GM21360 (cell line): ENCODE measurements at regions not wholly inside any gene's neighbourhood (a gene's known extent, or its start where the extent isn't known, plus 50 kb on each side); places are given as distances from the start of the nearest gene placed in this dataset.

Experiments used
- ATAC-seq: cut with Tn5 transposase; IDR thresholded peaks from one replicate; pipeline ENCODE4 v1.9.1; 2021; ENCODE audit warnings: mild to moderate bottlenecking, moderate library complexity; ENCODE audit not compliant: unreplicated experiment

GRCh38 chr15:61639491-61639890 lies 410.4 kb upstream of the RORA start:
- ATAC-seq, result no peak

GRCh38 chr15:61634837-61635236 lies 405.7 kb upstream of the RORA start:
- ATAC-seq, result no peak

- ATAC-seq, result no peak
These were observed 404.8 kb upstream of the RORA start for GRCh38 chr15:61633951-61634350.

GRCh38 chr15:61629269-61629668 lies 400.2 kb upstream of the RORA start:
- no peak for ATAC-seq

DNA sequence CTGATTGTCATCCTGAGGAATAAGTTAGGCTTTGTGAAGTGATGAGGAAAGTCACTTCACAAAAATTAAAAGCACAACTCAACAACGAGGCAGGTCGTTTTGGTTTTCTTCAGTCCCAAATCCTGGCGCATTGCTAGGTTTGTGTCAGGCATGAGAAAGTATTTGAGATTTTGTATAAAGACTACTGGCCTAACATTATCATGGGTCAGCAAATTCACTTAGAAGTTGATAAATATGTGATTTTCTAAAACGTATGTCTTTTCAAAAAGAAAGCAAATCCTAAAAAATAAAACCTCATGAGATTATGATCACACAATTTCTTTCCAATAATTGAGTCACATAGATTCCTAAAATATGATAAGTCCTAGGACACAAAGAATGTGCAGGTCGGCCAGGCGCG lies 395.8 kb upstream of the RORA start:
- no peak for ATAC-seq

DNA sequence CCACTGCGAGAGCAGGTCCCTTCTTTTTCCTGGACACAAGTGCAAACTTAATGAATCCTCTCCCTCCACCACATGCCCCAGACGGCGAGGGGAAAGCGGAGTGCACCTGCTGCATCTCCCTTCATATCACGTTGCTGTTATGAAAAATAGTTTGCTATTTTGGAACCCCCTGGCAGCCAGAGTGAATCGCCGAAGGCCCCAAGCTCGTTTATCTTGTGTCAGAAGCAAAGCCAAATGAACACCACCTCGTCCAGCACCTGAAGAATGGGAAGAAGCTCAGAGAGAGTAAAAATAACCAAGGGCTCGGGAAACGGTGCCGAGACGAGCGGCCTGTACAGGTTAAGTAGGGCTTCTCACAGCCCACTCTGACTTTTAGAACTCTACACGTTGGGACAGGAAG lies 394.6 kb upstream of the RORA start:
- no peak for ATAC-seq

DNA sequence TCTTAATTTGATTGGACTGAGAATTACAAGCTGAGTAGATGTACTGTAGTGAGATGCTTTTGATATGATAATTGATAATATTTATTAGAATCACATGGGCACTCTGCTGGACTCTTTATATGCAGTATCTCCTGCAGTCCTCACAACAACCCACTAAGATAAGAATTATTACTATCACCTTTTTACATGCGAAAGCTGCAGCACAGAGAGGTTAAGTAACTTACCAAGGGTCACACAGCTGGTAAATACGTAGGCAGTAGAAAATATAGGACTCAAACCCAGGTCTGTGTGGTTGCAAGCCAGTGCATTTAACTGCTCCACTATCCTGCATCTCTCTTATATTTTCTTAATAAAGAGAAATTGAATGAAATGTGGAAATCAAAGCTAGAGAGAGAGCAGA lies 392.8 kb upstream of the RORA start:
- no peak for ATAC-seq

DNA sequence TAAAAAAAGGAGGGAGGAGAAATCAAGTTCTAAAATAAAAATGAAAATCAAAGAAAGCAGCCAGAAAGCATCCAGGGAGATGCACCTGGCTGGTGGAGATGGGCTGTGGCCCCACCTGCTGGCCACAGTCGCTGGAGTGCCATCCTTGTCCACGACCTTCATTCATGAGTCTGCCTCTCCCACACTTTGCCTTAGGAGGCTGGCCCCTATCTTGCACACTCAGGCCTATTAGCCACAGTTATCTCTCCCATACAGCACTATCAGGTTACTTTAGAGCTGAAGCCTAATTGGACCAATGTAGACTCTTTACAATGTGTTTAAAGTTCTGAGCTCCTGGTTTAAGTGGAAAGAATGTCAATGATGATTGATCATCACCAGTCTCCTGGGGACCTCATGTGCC lies 392.0 kb upstream of the RORA start:
- no peak for ATAC-seq

DNA sequence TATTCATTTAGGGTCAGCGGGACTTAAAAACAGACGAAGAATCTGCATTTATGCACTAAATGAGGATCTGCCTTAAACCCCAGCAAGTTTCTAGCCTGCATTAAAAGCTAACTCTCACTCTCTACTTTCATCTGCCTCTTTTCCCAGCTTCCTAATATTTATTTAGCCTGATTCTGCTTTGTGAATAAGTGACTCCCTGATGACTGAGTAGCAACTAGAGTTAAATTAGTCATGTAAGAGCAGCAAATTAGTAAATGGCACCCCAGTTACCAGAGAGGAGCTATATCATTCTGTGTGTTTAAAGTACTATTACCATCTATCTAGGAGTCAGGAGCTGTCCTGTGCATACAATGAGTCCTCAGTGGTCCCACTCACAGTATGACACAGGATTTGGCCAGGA lies 391.0 kb upstream of the RORA start:
- ATAC-seq, result no peak

DNA sequence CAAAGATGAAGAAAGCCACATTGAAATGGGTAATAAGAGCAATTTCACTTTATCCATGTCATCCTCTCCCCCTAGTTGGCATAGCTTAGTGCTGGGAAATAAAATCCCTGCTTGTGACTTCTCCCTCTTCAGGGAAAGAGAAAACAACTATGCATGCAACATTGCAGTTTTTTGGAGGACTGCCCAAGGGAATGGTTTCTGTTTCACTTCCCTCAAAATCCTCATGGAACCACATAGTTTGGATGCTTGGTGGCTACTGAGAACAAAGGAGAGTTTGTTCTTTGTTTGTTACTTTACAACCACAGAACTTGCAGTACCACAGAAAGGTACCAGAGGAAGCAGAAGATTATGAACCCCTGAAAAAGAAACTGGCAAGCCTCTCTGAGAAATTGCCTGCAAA lies 384.6 kb upstream of the RORA start:
- no peak for ATAC-seq

GRCh38 chr15:61613138-61613537 lies 384.0 kb upstream of the RORA start:
- ATAC-seq, result no peak

- ATAC-seq, result no peak
These were observed 383.0 kb upstream of the RORA start for GRCh38 chr15:61612111-61612510.

- ATAC-seq, result no peak
These were observed 376.2 kb upstream of the RORA start for GRCh38 chr15:61605343-61605742.

DNA sequence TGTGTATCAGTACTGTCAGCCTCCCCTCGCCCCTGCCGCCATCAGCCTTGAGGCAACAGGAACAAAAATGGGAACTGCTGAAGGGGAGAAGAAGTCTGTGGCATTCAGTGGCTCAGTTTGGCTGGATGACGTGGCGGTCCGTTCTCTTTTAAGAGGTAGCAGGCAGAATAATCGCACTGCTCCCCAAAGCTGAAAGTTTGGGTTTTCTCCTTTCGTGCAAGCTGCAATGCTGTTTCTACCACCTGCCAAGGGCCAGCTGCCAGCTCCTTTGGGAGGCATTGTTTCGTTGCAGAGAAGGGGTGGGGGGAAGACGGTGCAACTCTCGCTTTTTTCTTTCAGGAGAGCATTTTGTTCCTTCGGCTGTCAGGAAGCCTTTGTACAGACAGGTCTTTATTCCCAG lies 369.6 kb upstream of the RORA start:
- no peak for ATAC-seq

GRCh38 chr15:61584410-61584809 lies 355.3 kb upstream of the RORA start:
- ATAC-seq, result no peak

DNA sequence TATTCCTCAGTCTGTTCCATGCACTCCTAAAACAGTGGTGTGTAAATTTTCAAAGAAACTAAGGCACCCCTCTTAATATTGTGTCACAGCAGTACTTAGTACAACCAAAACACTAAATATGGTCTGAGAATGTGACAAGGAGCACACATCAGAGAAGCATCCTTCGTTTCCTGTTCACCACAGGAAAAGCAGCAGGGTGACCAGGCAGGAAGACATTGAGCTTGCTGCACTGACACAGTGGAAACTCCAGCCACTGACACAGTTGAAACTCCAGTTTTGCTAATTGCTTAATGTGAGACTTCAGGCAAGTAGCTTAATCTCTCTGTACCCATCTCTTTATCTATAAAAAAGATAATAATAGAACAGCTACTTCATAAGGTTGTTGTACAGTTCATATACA lies 353.0 kb upstream of the RORA start:
- no peak for ATAC-seq

- no peak for ATAC-seq
These were observed 346.5 kb upstream of the RORA start for GRCh38 chr15:61575597-61575996.

DNA sequence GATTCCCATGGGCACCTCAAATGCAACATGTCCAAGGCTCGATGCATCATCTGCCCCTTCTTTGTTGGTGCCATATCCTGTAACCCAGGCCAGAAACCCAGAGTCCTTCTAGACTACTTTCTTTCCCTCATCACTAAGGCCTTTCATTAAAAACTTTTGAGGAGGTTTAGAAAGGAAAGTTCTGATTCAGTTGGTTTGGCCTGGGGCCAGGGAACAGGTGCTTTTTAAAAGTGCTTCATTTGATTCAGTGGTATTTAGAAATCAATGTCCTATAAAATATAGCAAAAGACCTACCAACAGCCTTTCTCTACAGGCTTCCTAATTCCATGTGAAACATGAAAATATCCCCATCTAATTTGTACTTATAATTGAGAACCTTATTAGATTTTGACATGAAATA lies 341.9 kb upstream of the RORA start:
- no peak for ATAC-seq

DNA sequence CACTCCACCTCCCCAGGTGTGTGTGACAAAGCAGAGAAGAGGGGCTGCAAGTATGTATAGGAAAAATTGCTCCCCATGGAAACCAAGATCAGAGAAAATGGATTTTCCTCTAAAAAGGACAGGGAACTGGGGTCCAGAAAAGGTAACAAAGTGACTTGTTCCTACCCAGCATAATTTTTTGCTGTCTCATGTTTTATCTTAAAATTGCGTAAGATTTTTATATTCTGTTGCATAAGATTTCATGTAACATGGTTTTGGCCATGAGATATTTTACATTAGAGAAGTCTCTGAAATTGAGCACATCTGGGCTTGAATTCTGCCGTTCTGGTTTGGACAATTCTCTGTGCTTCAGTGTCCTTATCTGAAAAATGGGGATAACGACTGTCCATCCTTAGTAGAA lies 335.7 kb upstream of the RORA start:
- no peak for ATAC-seq

- ATAC-seq, result no peak
These were observed 329.4 kb upstream of the RORA start for GRCh38 chr15:61558172-61559136.

GRCh38 chr15:61556037-61556648 lies 327.0 kb upstream of the RORA start:
- no peak for ATAC-seq

DNA sequence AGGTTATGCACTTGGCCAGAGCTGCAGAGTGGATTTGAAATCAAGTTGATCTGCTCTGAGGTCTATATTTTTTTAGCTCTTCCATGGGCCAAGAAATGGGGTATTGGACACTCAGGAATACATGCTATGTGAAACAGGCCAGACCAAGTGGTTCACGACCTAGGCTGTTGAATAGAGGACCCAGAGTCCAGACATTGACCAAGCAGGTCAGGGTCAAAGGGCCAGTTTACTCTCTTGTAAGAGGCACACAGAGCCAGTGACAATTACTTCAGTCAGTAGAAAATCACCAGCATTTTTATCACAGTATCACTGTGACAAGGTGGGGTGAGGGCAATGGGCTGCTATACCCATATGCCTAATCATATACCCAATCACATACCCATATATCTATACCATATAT lies 320.6 kb upstream of the RORA start:
- ATAC-seq, result no peak
